PFSK-1 (cell line): ENCODE measurements at regions not wholly inside any gene's neighbourhood (a gene's known extent, or its start where the extent isn't known, plus 50 kb on each side); places are given as distances from the start of the nearest gene placed in this dataset.

ENCODE experiments used
- FOXP2 ChIP-seq: optimal IDR thresholded peaks from 2 replicates; pipeline ENCODE3; 2011; ENCODE audit warnings: borderline replicate concordance, control low read depth, inconsistent platforms; ENCODE audit not compliant: insufficient read depth; ENCODE audit errors: extremely low read length, extremely low read depth
- POLR2AphosphoS5 ChIP-seq: IDR thresholded peaks from 2 replicates; pipeline ENCODE4 v1.6.1; 2012; ENCODE audit warnings: low read depth, mild to moderate bottlenecking, control low read depth, low read length, moderate library complexity
- SIN3A ChIP-seq: IDR thresholded peaks from 2 replicates; pipeline ENCODE4 v1.6.1; 2012; ENCODE audit warnings: mild to moderate bottlenecking, low read length, moderate library complexity, borderline replicate concordance; ENCODE audit not compliant: insufficient read depth
- TAF1 ChIP-seq: IDR thresholded peaks from 2 replicates; pipeline ENCODE4 v1.6.1; 2012; ENCODE audit warnings: low read length, control low read depth, borderline replicate concordance; ENCODE audit not compliant: insufficient read depth
- TF ChIP-seq, protein P1 (sequence below), 2 experiments: IDR thresholded peaks; 2 replicates each; pipeline versions ENCODE4 v1.6.1 to v1.8.0; 2011 to 2012; ENCODE audit warnings: low read depth in 2 of 2, low read length in 2 of 2, control low read depth in 1 of 2, inconsistent platforms in 1 of 2, mild to moderate bottlenecking in 1 of 2, moderate library complexity in 1 of 2; ENCODE audit not compliant: insufficient read depth in 1 of 2

DNA sequence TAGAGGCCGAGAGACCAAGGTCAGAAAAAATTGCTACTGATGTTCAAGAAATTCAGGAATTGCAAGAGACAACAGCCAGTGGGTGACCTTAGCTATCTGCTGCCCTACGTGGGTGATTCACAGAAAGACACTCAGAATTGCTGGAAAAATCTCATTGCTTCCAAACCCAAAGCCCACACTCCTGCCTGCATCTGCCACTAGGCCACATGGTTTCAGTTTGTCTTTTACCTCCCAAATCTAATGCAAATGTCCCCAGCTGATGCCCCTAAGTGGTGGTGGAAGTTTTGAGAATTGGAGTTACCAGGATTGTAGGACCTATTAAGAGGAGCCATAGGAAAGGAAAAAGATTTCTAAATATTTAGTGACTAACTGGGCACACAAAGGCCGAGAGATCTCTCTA lies 341.5 kb upstream of the CHRM3 start:
- TF ChIP-seq, protein P1, sequence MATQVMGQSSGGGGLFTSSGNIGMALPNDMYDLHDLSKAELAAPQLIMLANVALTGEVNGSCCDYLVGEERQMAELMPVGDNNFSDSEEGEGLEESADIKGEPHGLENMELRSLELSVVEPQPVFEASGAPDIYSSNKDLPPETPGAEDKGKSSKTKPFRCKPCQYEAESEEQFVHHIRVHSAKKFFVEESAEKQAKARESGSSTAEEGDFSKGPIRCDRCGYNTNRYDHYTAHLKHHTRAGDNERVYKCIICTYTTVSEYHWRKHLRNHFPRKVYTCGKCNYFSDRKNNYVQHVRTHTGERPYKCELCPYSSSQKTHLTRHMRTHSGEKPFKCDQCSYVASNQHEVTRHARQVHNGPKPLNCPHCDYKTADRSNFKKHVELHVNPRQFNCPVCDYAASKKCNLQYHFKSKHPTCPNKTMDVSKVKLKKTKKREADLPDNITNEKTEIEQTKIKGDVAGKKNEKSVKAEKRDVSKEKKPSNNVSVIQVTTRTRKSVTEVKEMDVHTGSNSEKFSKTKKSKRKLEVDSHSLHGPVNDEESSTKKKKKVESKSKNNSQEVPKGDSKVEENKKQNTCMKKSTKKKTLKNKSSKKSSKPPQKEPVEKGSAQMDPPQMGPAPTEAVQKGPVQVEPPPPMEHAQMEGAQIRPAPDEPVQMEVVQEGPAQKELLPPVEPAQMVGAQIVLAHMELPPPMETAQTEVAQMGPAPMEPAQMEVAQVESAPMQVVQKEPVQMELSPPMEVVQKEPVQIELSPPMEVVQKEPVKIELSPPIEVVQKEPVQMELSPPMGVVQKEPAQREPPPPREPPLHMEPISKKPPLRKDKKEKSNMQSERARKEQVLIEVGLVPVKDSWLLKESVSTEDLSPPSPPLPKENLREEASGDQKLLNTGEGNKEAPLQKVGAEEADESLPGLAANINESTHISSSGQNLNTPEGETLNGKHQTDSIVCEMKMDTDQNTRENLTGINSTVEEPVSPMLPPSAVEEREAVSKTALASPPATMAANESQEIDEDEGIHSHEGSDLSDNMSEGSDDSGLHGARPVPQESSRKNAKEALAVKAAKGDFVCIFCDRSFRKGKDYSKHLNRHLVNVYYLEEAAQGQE (IDR thresholded peaks at IDR 0.05; ENCODE audit: insufficient read depth in 1 of 2, low read depth in 2 of 2, low read length in 2 of 2) = no peak
- TF ChIP-seq POLR2AphosphoS5 = no peak
- TF ChIP-seq SIN3A = no peak
- no peak for TF ChIP-seq TAF1
- no peak for TF ChIP-seq FOXP2
